HL-60 (cell line): ENCODE measurements at regions not wholly inside any gene's neighbourhood (a gene's known extent, or its start where the extent isn't known, plus 50 kb on each side); places are given as distances from the start of the nearest gene placed in this dataset.

ENCODE experiments used
- DNase-seq, 2 experiments: peaks; one replicate each; pipeline ENCODE4 v3.0.0-alpha.2; 2010 to 2020; ENCODE audit warnings: low read depth in 1 of 2, low spot score in 1 of 2
- H3K27ac ChIP-seq: fragments of 250-450 bp; sonication (Bioruptor Pico); replicated peaks from 2 replicates; pipeline ENCODE4 v1.5.1; 2020; ENCODE audit warnings: mild to moderate bottlenecking, moderate library complexity
- H3K27me3 ChIP-seq: fragments of 250-450 bp; sonication (Bioruptor Pico); 2 replicates; pipeline ENCODE4 v1.5.1; 2021; ENCODE audit warnings: mild to moderate bottlenecking, moderate library complexity; ENCODE audit not compliant: insufficient read depth, poor library complexity, severe bottlenecking
- H3K4me3 ChIP-seq: replicated peaks from 2 replicates; pipeline ENCODE4 v1.5.1; 2011; ENCODE audit warnings: mild to moderate bottlenecking, control low read depth, low read length; ENCODE audit not compliant: insufficient read depth
- GABPA ChIP-seq: IDR thresholded peaks from 2 replicates; pipeline ENCODE4 v1.6.1; 2012; ENCODE audit warnings: low read depth
- POLR2AphosphoS5 ChIP-seq: IDR thresholded peaks from 2 replicates; pipeline ENCODE4 v1.6.1; 2012; ENCODE audit warnings: low read depth
- SPI1 ChIP-seq: IDR thresholded peaks from 2 replicates; pipeline ENCODE4 v1.6.1; 2012; ENCODE audit warnings: low read depth, mild to moderate bottlenecking, borderline replicate concordance
- TF ChIP-seq, protein P1 (sequence below): IDR thresholded peaks from one replicate; pipeline ENCODE4 v1.5.1; 2011; ENCODE audit warnings: low read length, control low read depth, inconsistent platforms; ENCODE audit not compliant: insufficient read depth
- TF ChIP-seq, protein P2 (sequence below): IDR thresholded peaks from 2 replicates; pipeline ENCODE4 v1.6.1; 2012; ENCODE audit warnings: low read depth; ENCODE audit not compliant: insufficient replicate concordance

DNA sequence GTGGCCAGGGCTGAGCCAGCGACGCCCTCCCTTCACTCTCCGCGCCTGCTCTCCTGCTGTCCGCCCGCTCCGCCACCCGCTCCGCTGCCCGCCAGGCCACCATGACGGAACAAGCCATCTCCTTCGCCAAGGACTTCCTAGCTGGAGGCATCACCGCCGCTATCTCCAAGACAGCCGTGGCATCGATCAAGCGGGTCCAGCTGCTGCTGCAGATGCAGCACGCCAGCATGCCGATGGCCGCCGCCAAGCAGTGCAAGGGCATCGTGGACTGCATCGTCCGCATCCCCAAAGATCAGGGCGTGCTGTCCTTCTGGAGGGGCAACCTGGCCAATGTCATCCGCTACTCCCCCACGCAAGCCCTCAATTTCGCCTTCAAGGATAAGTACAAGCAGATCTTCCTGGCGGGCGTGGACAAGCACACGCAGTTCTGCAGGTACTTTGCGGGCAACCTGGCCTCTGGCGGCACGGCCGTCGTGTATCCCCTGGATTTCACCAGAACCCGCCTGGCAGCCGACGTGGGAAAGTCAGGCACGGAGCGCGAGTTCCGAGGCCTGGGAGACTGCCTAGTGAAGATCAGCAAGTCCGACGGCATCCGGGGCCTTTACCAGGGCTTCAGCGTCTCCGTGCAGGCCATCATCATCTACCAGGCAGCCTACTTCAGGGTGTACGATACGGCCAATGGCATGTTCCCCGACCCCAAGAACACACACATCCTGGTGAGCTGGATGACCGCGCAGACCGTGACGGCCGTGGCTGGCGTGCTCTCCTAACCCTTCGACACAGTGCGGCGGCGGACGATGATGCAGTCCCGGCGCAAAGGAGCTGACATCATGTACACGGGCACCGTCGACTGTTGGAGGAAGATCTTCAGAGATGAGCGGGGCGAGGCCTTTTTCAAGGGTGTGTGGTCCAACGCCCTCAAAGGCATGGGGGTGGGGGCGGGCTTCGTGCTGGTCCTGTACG, 1130.4 kb upstream of the ACO1 start:
- no peak for DNase-seq
- TF ChIP-seq GABPA, result no peak
- TF ChIP-seq POLR2AphosphoS5, result no peak
- TF ChIP-seq, protein P1, sequence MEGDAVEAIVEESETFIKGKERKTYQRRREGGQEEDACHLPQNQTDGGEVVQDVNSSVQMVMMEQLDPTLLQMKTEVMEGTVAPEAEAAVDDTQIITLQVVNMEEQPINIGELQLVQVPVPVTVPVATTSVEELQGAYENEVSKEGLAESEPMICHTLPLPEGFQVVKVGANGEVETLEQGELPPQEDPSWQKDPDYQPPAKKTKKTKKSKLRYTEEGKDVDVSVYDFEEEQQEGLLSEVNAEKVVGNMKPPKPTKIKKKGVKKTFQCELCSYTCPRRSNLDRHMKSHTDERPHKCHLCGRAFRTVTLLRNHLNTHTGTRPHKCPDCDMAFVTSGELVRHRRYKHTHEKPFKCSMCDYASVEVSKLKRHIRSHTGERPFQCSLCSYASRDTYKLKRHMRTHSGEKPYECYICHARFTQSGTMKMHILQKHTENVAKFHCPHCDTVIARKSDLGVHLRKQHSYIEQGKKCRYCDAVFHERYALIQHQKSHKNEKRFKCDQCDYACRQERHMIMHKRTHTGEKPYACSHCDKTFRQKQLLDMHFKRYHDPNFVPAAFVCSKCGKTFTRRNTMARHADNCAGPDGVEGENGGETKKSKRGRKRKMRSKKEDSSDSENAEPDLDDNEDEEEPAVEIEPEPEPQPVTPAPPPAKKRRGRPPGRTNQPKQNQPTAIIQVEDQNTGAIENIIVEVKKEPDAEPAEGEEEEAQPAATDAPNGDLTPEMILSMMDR, result no peak
- TF ChIP-seq, protein P2, sequence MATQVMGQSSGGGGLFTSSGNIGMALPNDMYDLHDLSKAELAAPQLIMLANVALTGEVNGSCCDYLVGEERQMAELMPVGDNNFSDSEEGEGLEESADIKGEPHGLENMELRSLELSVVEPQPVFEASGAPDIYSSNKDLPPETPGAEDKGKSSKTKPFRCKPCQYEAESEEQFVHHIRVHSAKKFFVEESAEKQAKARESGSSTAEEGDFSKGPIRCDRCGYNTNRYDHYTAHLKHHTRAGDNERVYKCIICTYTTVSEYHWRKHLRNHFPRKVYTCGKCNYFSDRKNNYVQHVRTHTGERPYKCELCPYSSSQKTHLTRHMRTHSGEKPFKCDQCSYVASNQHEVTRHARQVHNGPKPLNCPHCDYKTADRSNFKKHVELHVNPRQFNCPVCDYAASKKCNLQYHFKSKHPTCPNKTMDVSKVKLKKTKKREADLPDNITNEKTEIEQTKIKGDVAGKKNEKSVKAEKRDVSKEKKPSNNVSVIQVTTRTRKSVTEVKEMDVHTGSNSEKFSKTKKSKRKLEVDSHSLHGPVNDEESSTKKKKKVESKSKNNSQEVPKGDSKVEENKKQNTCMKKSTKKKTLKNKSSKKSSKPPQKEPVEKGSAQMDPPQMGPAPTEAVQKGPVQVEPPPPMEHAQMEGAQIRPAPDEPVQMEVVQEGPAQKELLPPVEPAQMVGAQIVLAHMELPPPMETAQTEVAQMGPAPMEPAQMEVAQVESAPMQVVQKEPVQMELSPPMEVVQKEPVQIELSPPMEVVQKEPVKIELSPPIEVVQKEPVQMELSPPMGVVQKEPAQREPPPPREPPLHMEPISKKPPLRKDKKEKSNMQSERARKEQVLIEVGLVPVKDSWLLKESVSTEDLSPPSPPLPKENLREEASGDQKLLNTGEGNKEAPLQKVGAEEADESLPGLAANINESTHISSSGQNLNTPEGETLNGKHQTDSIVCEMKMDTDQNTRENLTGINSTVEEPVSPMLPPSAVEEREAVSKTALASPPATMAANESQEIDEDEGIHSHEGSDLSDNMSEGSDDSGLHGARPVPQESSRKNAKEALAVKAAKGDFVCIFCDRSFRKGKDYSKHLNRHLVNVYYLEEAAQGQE, result no peak
- no peak for TF ChIP-seq SPI1
- no peak overlapping the region for H3K4me3 ChIP-seq

DNA sequence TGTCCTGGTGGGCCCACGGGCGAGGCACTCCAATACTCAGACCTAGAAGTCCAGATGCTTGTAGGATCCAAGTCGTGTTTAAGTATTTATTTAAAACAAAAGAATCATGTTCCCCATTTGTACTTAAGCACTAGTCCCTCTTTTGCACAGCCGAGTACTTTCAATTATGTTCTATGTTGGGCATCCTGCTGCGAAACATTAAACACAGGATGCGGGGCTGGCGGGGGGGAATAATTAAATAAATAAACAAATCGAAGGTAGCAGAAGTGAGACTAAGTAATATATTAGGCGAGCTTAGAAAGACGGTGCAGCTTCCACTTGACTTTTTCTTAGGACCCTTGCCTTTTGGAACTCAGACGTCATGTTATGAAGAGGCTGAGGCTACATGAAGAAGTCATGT, 1129.2 kb upstream of the ACO1 start:
- no peaks in the 10 kb centered on the region for H3K27me3 ChIP-seq
- DNase-seq, result no peak
- H3K27ac ChIP-seq, result no peak overlapping the region
- TF ChIP-seq, protein P1, result no peak
- no peak for TF ChIP-seq SPI1
- TF ChIP-seq GABPA, result no peak
- TF ChIP-seq, protein P2, result no peak
- no peak for TF ChIP-seq POLR2AphosphoS5
- H3K4me3 ChIP-seq, result no peak overlapping the region

More for the DNA sequence above, 1130.4 kb upstream of the ACO1 start:
- Histone ChIP-seq H3K27ac (no peak overlapping the region), H3K27me3 (no peaks in the 10 kb centered on the region)

DNA sequence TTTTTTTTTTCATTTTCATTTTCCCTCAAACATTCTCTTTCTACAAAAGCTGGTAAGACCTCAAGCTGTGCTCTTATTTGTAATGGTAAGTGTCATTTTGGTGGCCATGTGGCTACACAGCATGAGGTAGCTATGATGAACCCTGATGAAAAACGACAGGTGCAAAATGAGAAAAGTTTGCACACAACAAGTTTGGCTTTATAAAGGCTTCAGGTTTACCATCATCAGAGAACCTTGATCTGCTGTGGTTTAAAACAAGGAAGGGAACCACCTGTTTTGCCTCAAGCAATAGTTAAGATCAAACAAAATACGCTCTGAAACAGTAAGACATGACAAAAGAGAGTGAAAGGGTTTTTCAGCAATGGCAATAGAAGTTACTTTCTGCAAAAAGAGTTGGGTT, 1124.6 kb upstream of the ACO1 start:
- DNase-seq, result no peak
- H3K27ac ChIP-seq, result no peak overlapping the region
- TF ChIP-seq POLR2AphosphoS5 (no peak), GABPA (no peak), SPI1 (no peak)
- TF ChIP-seq, protein P1, result no peak
- TF ChIP-seq, protein P2, result no peak
- H3K27me3 ChIP-seq, result no peaks in the 10 kb centered on the region
- H3K4me3 ChIP-seq, result no peak overlapping the region
